DOHH2 (cell line): ENCODE measurements at regions not wholly inside any gene's neighbourhood (a gene's known extent, or its start where the extent isn't known, plus 50 kb on each side); places are given as distances from the start of the nearest gene placed in this dataset.

Experiments used
- CTCF ChIP-seq: fragments of 200-600 bp; sonication (generic); IDR thresholded peaks from one replicate; pipeline ENCODE4 v1.5.1; 2014; ENCODE audit warnings: antibody characterized with exemption, mild to moderate bottlenecking, low read depth, low read length; ENCODE audit not compliant: poor library complexity, severe bottlenecking
- EZH2phosphoT487 ChIP-seq: fragments of 200-600 bp; sonication (generic); IDR thresholded peaks from 2 replicates; pipeline ENCODE4 v1.6.1; 2017; ENCODE audit warnings: borderline replicate concordance, mild to moderate bottlenecking, antibody characterized with exemption, low read length, moderate library complexity, mixed read lengths

DNA sequence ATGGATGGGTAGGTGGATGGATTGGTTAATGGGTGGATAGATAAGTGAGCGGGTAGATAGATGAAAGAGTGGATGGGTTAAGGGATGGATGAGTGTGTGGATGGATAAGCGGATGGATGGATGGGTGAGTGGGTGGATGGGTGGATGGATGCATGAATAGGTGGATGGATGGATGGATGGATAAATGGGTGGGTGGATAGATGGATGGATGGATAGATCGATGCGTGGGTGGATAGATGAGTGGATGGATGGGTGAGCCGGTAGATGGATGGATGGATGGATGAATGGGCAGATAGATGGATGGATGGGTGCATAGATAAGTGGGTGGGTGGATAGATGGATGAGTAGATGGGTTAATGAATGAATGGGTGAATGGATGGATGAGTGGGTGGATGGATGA is 90.9 kb downstream of the CPZ start:
- TF ChIP-seq CTCF (no peak), EZH2phosphoT487 (no peak)
